Skeletal muscle cell (primary cell): ENCODE measurements at regions not wholly inside any gene's neighbourhood (a gene's known extent, or its start where the extent isn't known, plus 50 kb on each side); places are given as distances from the start of the nearest gene placed in this dataset.
A peak's percentile ranks its signal among the peaks of the same experiment; 100 is the strongest.
"Not testable (repeated sequence)": the region's sequence is repeated elsewhere in the genome, so short reads cannot be mapped to it uniquely, and the experiment has no call there.

Experiments
- DNase-seq: peaks from one replicate; pipeline ENCODE4 v3.0.0-alpha.2; 2010; ENCODE audit warnings: low read depth
- H3K4me3 ChIP-seq: 2 replicates; pipeline ENCODE4 v1.5.1; 2011; ENCODE audit warnings: low read depth, mild to moderate bottlenecking, control low read depth, low read length, moderate library complexity

GRCh38 chr12:58633479-58633878, 286.8 kb downstream of the LRIG3 start:
- DNase-seq: no peak

GRCh38 chr12:58639318-58639934, 280.9 kb downstream of the LRIG3 start:
- no peak for DNase-seq
- H3K4me3 ChIP-seq: no peak overlapping the region

More at GRCh38 chr12:58633479-58633878, 286.8 kb downstream of the LRIG3 start:
- no peak overlapping the region for H3K4me3 ChIP-seq

GRCh38 chr12:58640314-58640713, 280.0 kb downstream of the LRIG3 start:
- no peak overlapping the region for H3K4me3 ChIP-seq
- DNase-seq: no peak

GRCh38 chr12:58645946-58646345, 274.4 kb downstream of the LRIG3 start:
- no peak for DNase-seq
- H3K4me3 ChIP-seq: no peak overlapping the region

GRCh38 chr12:58647495-58647894, 272.8 kb downstream of the LRIG3 start:
- no peak for DNase-seq
- H3K4me3 ChIP-seq: no peak overlapping the region

GRCh38 chr12:58648176-58648575, 272.1 kb downstream of the LRIG3 start:
- no peak overlapping the region for H3K4me3 ChIP-seq
- no peak for DNase-seq

- no peak for DNase-seq
These were observed 268.5 kb downstream of the LRIG3 start for GRCh38 chr12:58651850-58652249.

GRCh38 chr12:58654021-58654420, 266.3 kb downstream of the LRIG3 start:
- DNase-seq: no peak

More at GRCh38 chr12:58651850-58652249, 268.5 kb downstream of the LRIG3 start:
- H3K4me3 ChIP-seq: no peak overlapping the region

GRCh38 chr12:58655375-58655774, 264.9 kb downstream of the LRIG3 start:
- no peak overlapping the region for H3K4me3 ChIP-seq
- no peak for DNase-seq

More at GRCh38 chr12:58654021-58654420, 266.3 kb downstream of the LRIG3 start:
- no peak overlapping the region for H3K4me3 ChIP-seq

- no peak overlapping the region for H3K4me3 ChIP-seq
- no peak for DNase-seq
These were observed 263.9 kb downstream of the LRIG3 start for GRCh38 chr12:58656254-58657009.

- no peak overlapping the region for H3K4me3 ChIP-seq
- DNase-seq: no peak
These were observed 263.1 kb downstream of the LRIG3 start for GRCh38 chr12:58657190-58657589.

- DNase-seq: no peak
- no peak overlapping the region for H3K4me3 ChIP-seq
These were observed 254.9 kb downstream of the LRIG3 start for GRCh38 chr12:58665375-58665774.

GRCh38 chr12:58668233-58668632, 252.1 kb downstream of the LRIG3 start:
- DNase-seq: no peak
- H3K4me3 ChIP-seq: no peak overlapping the region

- H3K4me3 ChIP-seq: no peak overlapping the region
- peak; percentile 4 for DNase-seq
These were observed 251.4 kb downstream of the LRIG3 start for GRCh38 chr12:58668871-58669270.

- H3K4me3 ChIP-seq: no peak overlapping the region
- DNase-seq: no peak
These were observed 249.7 kb downstream of the LRIG3 start for GRCh38 chr12:58670623-58671022.

GRCh38 chr12:58671196-58671595, 249.1 kb downstream of the LRIG3 start:
- no peak overlapping the region for H3K4me3 ChIP-seq
- no peak for DNase-seq

- no peak overlapping the region for H3K4me3 ChIP-seq
- no peak for DNase-seq
These were observed 247.3 kb downstream of the LRIG3 start for GRCh38 chr12:58673021-58673420.

GRCh38 chr12:58677833-58678232, 242.5 kb downstream of the LRIG3 start:
- DNase-seq, H3K4me3 ChIP-seq: not testable (repeated sequence)

- H3K4me3 ChIP-seq: no peak overlapping the region
- DNase-seq: no peak
These were observed 241.6 kb downstream of the LRIG3 start for GRCh38 chr12:58678753-58679152.

GRCh38 chr12:58681730-58682129, 238.6 kb downstream of the LRIG3 start:
- no peak for DNase-seq
- H3K4me3 ChIP-seq: no peak overlapping the region

GRCh38 chr12:58695263-58695662, 225.0 kb downstream of the LRIG3 start:
- no peak for DNase-seq
- H3K4me3 ChIP-seq: no peak overlapping the region
